C1 segment of cervical spinal cord (tissue), 14 donors: ENCODE measurements at regions not wholly inside any gene's neighbourhood (a gene's known extent, or its start where the extent isn't known, plus 50 kb on each side); places are given as distances from the start of the nearest gene placed in this dataset.
A peak's percentile ranks its signal among the peaks of the same experiment; 100 is the strongest.

Experiments used
- DNase-seq, 14 donors: peaks; one replicate each; lab custom pipeline; 2025; lab: John Stamatoyannopoulos, UW

DNA sequence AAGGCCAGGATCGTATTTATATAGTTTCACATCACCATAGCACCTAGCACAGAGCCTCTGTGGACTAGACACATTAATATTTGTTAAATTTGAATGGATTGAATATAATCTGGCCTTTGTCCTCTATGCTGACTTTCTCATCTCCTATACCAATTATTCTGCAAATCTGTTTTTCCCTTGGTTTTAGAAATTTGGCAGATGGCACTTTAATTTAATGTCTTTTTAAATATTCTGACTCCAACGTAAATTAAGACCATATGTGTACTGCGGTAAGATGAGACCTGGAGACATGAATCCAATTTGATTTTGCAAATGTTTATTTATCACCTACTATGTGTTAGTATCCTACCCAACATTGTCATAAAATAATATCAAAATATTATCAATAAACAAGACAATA is 1281.9 kb upstream of the PIK3C3 start:
- no peak for DNase-seq

DNA sequence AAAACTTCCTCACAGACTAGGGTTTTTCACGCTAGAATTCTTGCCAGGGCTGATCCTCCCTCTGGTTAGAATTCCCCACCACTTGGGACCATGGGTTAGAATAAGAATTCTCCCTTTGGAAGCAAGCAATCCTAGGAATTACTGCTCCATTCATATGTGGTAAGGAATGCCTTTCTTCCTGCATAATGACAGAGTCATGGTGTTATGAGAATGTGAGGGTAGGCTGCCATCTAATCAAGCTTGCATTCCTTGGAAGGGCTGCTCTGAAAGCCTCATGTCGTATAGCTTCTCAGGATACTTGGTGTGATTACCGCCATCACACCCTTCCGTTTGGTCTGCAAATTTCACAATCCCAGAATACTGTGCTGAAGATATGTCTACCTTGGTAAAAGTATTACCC is 1282.4 kb upstream of the PIK3C3 start:
- DNase-seq, result no peak

- peak in 4 of 14 donors; percentile 6 to 88 (median 28) for DNase-seq
Observed at GRCh38 chr18:40670668-40671375, 1284.2 kb upstream of the PIK3C3 start.

DNA sequence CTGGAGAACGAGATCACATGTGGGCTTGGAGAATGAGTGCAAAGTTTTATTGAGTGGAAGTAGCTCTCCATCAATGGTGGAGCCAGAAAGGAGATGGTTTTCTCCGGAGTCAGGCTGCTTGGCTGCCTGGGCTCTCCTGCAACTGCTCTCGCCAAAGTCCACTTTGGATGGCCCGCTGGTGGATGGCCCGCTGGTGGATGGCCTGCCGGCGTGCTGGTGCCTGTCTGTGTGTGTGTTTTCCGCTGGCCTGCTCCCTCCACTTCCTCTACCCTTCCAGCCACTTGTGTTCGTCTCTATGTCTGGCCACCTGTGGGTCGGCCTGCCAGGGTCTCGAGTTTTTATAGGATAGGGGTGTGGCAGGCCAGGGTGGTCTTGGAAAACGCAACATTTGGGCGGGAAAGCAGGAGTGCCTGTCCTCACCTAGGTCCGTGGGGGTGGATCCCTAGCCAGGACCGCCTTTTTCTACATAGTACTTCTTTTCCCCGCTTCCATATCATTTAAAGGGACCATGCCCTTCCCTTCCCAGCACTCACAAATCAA is 1292.1 kb upstream of the PIK3C3 start:
- DNase-seq, result no peak

DNA sequence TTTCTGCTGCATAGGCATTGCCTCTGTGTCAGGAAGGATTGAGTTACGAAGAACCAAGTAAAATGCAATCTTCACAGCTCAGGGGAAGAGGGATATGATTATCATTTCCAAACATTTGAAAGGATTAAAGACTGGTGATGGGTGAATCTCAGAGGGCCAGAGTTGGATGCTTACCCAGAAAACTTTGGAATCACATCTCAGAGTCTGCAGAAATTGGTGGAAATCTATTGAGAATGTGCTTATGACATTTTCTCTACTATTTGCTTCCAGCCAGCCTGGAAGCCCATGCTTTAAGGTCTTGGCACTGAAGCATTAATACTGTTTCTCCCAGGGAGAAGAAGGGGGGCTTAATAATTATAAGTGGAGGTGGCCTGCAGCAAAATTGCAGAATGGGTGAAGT is 1301.4 kb upstream of the PIK3C3 start:
- DNase-seq, result no peak

GRCh38 chr18:40652321-40652720 is 1302.7 kb upstream of the PIK3C3 start:
- no peak for DNase-seq

GRCh38 chr18:40651163-40651562 is 1303.9 kb upstream of the PIK3C3 start:
- DNase-seq, result no peak

DNA sequence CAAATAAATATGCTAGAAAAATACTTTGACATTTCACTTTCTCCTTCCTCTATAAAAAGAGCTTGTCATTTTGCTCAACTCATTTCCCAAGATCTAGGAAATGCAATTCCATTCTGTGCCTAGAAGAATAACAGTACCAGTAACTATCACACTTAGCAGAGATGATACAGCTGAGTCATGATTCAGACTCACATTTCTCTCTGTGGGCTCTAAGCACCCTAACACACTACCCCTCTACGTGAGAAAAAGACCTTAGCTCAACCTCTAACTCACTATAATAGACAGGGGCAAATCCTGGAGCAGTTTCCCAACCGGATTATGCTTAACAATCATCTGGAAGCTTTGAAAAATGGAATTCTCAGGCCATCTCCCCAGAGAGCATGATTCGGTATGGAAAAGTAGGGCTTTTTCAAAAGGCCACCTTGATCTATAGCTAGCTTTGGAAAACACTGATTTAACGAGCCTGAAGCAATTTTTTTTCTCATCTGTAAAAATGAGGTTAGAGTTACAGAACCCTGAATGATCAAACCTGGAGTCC is 1312.3 kb upstream of the PIK3C3 start:
- DNase-seq, result no peak

DNA sequence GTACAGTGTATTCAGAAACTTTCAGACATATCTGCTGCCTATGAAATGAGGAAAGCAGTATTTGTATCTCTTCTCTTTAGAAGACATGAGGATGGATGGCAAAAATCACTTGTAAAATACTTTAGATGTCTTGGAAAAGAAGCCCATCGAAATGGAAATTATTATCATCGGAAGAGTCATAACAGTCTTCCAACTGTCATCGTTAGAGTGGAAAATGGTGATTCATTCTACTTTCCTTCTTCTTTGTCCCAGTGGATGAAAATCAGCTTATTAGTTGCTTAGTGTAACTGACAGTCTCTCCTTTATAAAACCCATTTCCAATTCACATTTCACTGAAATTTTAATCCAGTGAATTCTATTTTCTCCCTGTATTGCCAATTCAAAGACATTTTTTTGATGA is 1323.7 kb upstream of the PIK3C3 start:
- no peak for DNase-seq

- DNase-seq, result no peak
Observed at GRCh38 chr18:40630496-40630895, 1324.5 kb upstream of the PIK3C3 start.

DNA sequence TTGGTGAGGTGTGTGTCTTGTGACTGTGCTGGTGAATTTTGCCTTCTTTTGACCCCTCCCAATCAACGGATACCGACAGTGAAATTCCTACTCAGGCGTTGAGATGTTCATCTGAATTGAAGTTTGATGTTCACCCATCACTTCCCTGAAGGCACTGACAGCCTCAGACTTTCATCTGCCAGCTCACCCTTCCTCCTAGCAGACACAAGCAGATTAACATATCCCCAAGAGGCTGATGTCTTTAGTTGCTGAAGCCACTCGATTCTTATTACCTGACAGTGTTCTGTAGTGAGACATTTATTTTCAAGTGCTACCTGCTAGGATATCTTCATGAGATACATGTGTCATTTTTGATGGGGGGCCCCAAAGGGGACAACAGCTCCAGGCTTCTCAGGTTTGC is 1330.1 kb upstream of the PIK3C3 start:
- no peak for DNase-seq

- peak in 1 of 14 donors; percentile 1 for DNase-seq
Observed at GRCh38 chr18:40613721-40614120, 1341.3 kb upstream of the PIK3C3 start.

GRCh38 chr18:40612356-40612755 is 1342.7 kb upstream of the PIK3C3 start:
- peak in 1 of 14 donors; percentile 72 for DNase-seq

GRCh38 chr18:40608226-40608625 is 1346.8 kb upstream of the PIK3C3 start:
- no peak for DNase-seq

DNA sequence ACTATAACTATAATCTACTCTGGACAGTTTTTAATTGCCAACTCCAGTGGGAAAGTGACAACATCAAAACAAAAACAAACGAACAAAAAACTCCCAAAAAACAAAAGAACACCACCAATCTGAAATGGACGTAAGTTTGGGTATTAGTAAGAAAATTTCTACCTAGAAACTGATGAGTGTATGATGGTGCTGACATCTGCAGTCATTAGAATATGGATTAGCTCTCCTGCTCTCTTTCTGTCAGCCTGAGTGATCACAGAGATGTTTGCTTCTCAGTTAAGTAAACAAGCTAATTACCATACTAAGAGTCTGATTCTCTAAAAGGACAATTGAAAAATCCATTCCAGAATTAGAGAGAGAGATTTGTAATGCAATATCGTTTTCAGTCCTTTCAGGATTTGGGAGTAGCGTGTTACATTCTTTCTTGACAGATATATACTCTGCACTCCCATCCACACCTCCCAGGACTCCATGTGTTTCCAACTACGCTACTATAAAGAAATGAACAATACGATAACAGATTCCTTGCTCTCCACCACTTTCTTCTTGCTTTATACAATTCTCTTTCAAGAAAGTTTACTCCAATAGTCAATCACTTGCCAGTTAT is 1347.4 kb upstream of the PIK3C3 start:
- DNase-seq, result no peak

GRCh38 chr18:40606996-40607395 is 1348.0 kb upstream of the PIK3C3 start:
- DNase-seq, result no peak

- DNase-seq, result no peak
Observed at GRCh38 chr18:40583671-40584070, 1371.4 kb upstream of the PIK3C3 start.

DNA sequence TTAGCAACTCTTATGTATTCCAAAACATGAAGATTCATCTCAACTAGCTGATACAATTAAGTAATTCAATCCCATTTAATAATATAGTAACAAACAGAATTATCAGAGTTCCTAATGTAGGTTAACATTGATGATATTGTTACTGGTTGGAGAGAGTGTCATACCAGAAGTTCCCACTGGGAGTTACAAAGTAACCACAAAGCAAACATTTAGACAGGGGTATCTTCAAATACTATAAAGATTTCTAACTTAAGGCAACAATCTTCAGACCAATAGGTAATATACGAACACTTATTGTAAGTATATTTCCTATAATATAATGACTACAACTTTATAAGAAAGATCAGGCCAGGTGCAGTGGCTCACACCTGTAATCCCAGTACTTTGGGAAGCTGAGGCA is 1372.9 kb upstream of the PIK3C3 start:
- DNase-seq, result no peak

DNA sequence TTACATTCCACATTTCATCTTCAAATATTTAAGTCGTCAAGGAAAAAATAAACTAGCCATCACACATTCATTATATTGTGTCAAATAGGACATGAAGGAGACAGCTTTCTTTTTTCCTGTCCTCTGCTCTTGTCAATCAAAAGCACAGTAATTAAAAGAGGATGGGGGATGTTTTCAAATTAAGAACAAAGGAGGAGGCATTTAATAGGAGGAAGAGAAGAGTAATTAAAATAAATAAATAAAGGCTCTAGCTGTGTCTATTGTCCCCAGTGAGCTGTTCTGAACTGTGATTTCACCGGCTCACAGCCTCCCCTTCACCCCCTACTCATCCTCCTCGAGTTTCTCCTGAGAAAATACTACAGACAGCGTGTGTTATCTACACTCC is 1377.1 kb upstream of the PIK3C3 start:
- no peak for DNase-seq

GRCh38 chr18:40577239-40577980 is 1377.6 kb upstream of the PIK3C3 start:
- no peak for DNase-seq

DNA sequence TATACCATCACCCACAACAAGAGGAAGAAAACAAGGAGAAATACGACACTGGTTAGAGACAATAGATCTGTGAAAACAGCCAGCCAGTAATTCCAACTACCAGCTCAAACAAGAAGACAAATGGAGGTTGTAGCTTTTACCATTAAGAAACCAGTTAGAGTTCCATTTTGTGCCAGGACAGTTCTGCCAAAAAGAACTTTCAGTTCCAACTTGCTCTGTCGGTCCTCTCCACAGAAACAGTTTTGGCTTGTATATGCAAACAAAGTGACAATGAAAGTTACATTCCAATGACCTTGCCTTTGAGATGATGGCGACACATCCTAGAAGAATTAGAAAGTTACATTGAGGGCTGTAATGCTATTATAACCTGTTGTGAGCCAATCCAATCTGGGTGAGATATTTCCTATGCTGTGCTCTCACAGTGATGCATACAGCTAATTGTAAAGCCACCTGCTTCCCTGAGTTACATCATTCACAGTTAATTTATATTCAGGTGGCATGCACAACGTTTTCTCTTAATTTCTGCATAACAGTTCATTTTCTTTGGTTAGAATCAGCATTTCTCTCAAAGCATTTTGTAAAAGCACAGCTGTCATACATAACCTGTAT is 1378.4 kb upstream of the PIK3C3 start:
- no peak for DNase-seq

DNA sequence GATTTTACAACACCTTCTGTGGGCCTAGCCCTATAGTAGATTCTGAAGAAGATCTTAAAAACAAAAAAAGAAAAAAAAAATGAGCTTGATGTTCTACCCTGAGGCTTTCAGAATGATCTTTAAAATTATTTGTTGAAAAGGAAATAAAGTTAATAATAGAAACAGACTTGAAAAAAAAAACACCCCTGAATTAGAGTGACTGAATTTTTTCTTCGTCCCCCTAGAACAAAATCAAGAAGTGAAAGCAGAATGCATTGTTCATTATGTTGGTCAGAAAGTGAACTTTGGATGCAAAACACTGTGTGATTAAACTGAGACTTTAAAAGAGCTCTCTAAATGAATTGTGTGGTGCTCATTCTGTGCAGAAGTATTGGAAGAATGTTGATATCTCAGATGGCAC is 1384.4 kb upstream of the PIK3C3 start:
- no peak for DNase-seq
